ENCODE measurements at regions not wholly inside any gene's neighbourhood (a gene's known extent, or its start where the extent isn't known, plus 50 kb on each side); places are given as distances from the start of the nearest gene placed in this dataset.

DNA sequence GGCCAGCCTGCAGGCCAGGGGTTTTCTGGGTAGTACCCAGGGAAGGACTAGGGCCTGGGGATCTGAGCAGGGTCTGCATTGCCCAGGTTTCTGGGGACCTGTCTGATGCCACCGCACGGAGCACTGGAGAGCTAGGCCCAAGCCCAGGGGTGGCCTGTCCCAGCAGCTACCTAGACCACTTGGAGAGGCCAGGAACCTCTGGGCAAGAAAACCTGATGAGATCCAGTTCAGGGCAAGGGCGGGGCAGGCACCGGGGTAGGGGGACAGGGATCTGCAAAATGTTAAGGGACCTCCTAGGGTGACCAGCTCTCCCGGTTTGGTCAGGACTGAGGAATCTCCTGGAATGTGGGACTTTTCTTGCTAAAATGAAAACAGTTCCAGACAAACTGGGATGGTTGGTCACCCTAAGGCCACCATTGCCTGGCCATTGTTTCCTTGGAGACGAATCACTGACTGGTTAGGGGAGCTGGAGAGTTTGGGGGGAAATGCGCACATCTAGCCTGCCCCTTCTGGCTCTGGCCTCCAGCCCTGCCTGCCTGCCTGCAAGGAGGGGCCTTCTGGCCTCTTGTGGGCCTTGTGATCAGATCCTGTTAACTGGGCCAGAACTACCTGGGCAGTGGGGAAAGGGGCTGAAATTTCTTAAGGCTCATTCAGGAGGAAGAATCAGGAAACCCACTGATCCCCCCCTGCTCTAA is 117.4 kb upstream of the TLE3 start:
- intact Hi-C loops (cut with DNase I; ENCODE audit: low total_unique reads): no loop called here

DNA sequence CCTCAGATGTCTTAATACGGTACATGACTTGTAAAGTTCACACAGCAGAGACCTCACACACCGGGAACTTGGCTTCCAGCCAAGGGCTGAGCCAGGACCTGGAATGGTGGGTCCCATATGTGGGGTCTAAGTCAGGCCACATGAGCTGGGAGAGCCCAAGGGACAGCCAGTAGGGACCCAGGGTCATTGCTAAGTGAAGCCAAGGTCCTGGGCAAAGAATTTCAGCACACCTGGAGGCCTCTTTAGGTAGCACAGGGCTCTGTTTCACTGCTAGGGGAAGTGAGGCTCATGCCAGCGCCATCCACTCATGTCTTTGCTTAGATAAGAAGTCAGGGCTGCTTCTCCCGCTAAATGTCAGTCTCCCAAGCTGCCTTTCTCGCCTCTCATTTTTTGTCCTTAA is 116.6 kb upstream of the TLE3 start:
- Histone ChIP-seq H3K36me3 (no peaks in the 10 kb centered on the region), H3K27me3 (no peaks in the 10 kb centered on the region), H3K9me3 (no peaks in the 10 kb centered on the region), H3K4me3 (no peak overlapping the region), H3K4me1 (no peaks in the 10 kb centered on the region), H3K27ac (no peak overlapping the region)
- intact Hi-C loops (cut with DNase I; ENCODE audit: low total_unique reads): no loop called here
- TF ChIP-seq, protein P1, sequence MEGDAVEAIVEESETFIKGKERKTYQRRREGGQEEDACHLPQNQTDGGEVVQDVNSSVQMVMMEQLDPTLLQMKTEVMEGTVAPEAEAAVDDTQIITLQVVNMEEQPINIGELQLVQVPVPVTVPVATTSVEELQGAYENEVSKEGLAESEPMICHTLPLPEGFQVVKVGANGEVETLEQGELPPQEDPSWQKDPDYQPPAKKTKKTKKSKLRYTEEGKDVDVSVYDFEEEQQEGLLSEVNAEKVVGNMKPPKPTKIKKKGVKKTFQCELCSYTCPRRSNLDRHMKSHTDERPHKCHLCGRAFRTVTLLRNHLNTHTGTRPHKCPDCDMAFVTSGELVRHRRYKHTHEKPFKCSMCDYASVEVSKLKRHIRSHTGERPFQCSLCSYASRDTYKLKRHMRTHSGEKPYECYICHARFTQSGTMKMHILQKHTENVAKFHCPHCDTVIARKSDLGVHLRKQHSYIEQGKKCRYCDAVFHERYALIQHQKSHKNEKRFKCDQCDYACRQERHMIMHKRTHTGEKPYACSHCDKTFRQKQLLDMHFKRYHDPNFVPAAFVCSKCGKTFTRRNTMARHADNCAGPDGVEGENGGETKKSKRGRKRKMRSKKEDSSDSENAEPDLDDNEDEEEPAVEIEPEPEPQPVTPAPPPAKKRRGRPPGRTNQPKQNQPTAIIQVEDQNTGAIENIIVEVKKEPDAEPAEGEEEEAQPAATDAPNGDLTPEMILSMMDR (IDR thresholded peaks at IDR 0.05): no peak
- TF ChIP-seq POLR2AphosphoS5 (IDR thresholded peaks at IDR 0.05) (no peak), POLR2A (IDR thresholded peaks at IDR 0.05) (no peak)
- DNase-seq (ENCODE audit: low spot score in 2 of 2): no peak

More for the DNA sequence above, 117.4 kb upstream of the TLE3 start:
- Histone ChIP-seq H3K27ac (no peak overlapping the region), H3K9me3 (no peaks in the 10 kb centered on the region), H3K36me3 (no peaks in the 10 kb centered on the region), H3K4me1 (no peaks in the 10 kb centered on the region), H3K4me3 (no peak overlapping the region), H3K27me3 (no peaks in the 10 kb centered on the region)
- TF ChIP-seq, protein P1 (IDR thresholded peaks at IDR 0.05): no peak
- TF ChIP-seq POLR2A (IDR thresholded peaks at IDR 0.05) (no peak), POLR2AphosphoS5 (IDR thresholded peaks at IDR 0.05) (no peak)
- DNase-seq (ENCODE audit: low spot score in 2 of 2): no peak

DNA sequence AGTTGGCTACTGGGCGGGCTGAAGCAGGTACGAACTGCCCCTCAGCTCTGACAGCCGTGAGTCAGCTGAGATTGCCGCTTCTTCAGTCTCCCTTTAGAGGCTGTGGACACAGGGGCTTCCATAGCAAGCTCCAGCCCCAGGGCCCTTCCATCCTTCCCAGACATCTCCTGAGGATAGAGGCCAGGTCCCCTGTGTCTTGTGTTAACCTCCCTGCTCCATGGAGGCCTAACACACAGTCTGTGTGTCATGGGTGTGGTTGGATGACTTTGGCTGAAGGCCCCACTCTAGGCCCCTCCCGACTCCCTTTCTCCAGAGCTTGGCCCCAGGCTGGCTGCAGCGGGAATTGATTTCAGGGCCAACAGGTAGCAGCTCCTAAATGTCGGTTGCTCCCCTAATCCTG is 116.1 kb upstream of the TLE3 start:
- intact Hi-C loops (cut with DNase I; ENCODE audit: low total_unique reads): no loop called here
- no peaks in the 10 kb centered on the region for H3K4me1 ChIP-seq
- TF ChIP-seq, protein P1 (IDR thresholded peaks at IDR 0.05): no peak
- TF ChIP-seq POLR2A (IDR thresholded peaks at IDR 0.05): no peak
- TF ChIP-seq POLR2AphosphoS5 (IDR thresholded peaks at IDR 0.05): no peak
- H3K36me3 ChIP-seq: no peaks in the 10 kb centered on the region
- DNase-seq (ENCODE audit: low spot score in 2 of 2): no peak
- no peaks in the 10 kb centered on the region for H3K27me3 ChIP-seq
- no peaks in the 10 kb centered on the region for H3K9me3 ChIP-seq
- no peak overlapping the region for H3K4me3 ChIP-seq
- H3K27ac ChIP-seq: no peak overlapping the region

DNA sequence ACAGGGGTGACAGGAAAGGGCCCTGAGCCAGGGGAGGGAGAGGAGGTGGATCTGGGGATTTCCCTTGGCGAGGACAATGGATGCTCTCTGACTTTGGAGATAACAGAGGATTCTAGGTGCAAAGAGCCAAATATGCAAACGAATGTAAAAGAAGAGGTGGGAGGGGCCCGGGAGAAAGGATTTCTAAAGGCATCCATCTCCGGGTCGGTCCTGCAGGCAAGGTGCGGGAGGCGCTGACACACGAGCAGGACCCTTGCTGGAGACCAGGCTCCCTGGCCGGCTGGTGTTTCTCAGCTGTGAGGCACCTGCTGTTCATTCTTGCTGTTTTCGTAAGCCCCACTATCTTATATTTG is 115.2 kb upstream of the TLE3 start:
- DNase-seq (ENCODE audit: low spot score in 2 of 2): no peak
- Histone ChIP-seq H3K36me3 (no peaks in the 10 kb centered on the region), H3K27ac (no peak overlapping the region), H3K9me3 (no peaks in the 10 kb centered on the region), H3K4me1 (no peaks in the 10 kb centered on the region), H3K4me3 (no peak overlapping the region), H3K27me3 (no peaks in the 10 kb centered on the region)
- TF ChIP-seq, protein P1 (IDR thresholded peaks at IDR 0.05): no peak
- TF ChIP-seq POLR2A (IDR thresholded peaks at IDR 0.05): no peak
- TF ChIP-seq POLR2AphosphoS5 (IDR thresholded peaks at IDR 0.05): no peak
- intact Hi-C loops (cut with DNase I; ENCODE audit: low total_unique reads): no loop called here

DNA sequence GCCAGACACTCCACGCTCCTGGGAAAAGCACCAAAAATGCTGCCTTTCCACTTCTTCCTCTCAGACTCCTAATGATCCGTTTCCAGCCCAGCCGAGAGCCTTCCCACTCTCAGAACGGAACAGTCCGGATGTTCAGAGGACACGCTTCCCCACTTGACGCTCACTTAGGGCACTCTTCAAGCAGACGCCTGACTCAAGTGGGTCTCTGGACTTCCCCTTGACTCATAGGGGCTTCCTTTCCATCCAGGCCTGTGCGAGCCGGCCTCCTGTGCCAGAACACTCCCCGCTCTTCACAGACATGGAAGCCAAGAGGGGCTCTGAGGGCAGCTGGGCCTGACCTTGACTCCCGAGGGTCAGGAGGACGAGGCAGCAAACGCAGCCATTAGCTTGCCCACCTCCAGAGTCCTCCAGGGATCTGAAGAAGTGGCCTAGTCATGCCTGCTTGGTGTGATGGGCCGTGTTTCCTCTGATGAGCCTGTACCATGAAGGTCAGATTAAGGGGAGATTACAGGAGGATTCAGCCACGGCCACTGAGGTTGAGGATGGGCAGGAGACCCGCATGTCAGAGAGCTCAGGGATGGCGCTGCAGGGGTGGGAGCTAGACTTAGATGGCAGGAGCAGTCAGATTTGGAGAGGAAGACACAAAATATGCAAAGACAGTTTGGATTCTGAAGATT is 114.7 kb upstream of the TLE3 start:
- no peaks in the 10 kb centered on the region for H3K27me3 ChIP-seq
- intact Hi-C loops (cut with DNase I; ENCODE audit: low total_unique reads): no loop called here
- TF ChIP-seq, protein P1 (IDR thresholded peaks at IDR 0.05): no peak
- TF ChIP-seq POLR2AphosphoS5 (IDR thresholded peaks at IDR 0.05): no peak
- no peak for TF ChIP-seq POLR2A (IDR thresholded peaks at IDR 0.05)
- no peak for DNase-seq (ENCODE audit: low spot score in 2 of 2)
- H3K4me3 ChIP-seq: no peak overlapping the region
- no peaks in the 10 kb centered on the region for H3K9me3 ChIP-seq
- H3K27ac ChIP-seq: no peak overlapping the region
- no peaks in the 10 kb centered on the region for H3K36me3 ChIP-seq
- no peaks in the 10 kb centered on the region for H3K4me1 ChIP-seq
